IMR-90 (cell line): ENCODE measurements at regions not wholly inside any gene's neighbourhood (a gene's known extent, or its start where the extent isn't known, plus 50 kb on each side); places are given as distances from the start of the nearest gene placed in this dataset.

Experiments
- ATAC-seq: fragments of 200-7000 bp; cut with Tn5 transposase; 2 replicates; pipeline ENCODE4 v1.9.1; 2020; ENCODE audit warnings: low read depth, mild to moderate bottlenecking, moderate library complexity
- BruUV-seq: library from RNA; stranded (reverse); fragments of 400-500 nt; replicated peaks from 2 replicates; lab custom pipeline; 2021; lab: Mats Ljungman, UMichigan
- CTCF ChIA-PET: fragments of 300-600 bp; formaldehyde crosslinking; extraction: SDS; loops from one replicate; lab custom pipeline; 2021; ENCODE audit warnings: antibody characterized with exemption; lab: Yijun Ruan, JAX
- POLR2A ChIA-PET: fragments of 300-600 bp; sonication (Branson Sonifier 250); formaldehyde crosslinking; loops from one replicate; lab custom pipeline; 2022; ENCODE audit warnings: antibody characterized with exemption; ENCODE audit not compliant: unreplicated experiment; lab: Charles Lee
- DNase-seq: peaks from one replicate; pipeline ENCODE4 v3.0.0; 2013
- H2AFZ ChIP-seq: replicated peaks from 2 replicates; pipeline ENCODE3; 2013; ENCODE audit warnings: low read length, mild to moderate bottlenecking; ENCODE audit not compliant: poor library complexity
- H2AK5ac ChIP-seq: 2 replicates; pipeline ENCODE4 v1.6.1; 2013; ENCODE audit warnings: low read depth, low read length, inconsistent platforms
- H2AK9ac ChIP-seq: replicated peaks from 2 replicates; pipeline ENCODE3; 2013; ENCODE audit warnings: mild to moderate bottlenecking, low read depth, low read length, moderate library complexity; ENCODE audit not compliant: poor library complexity
- H2BK120ac ChIP-seq: 2 replicates; pipeline ENCODE4 v1.6.1; 2013; ENCODE audit warnings: low read depth, low read length, inconsistent platforms
- H2BK15ac ChIP-seq: 3 replicates; pipeline ENCODE4 v1.6.1; 2013; ENCODE audit warnings: low read depth, low read length, inconsistent platforms
- H2BK20ac ChIP-seq: 2 replicates; pipeline ENCODE4 v1.6.1; 2013; ENCODE audit warnings: low read depth, mild to moderate bottlenecking, inconsistent platforms, low read length, moderate library complexity
- H2BK5ac ChIP-seq: 2 replicates; pipeline ENCODE4 v1.6.1; 2013; ENCODE audit warnings: mild to moderate bottlenecking, low read depth, low read length, inconsistent platforms; ENCODE audit not compliant: poor library complexity, severe bottlenecking
- H3K14ac ChIP-seq: replicated peaks from 2 replicates; pipeline ENCODE4 v1.6.1; 2013; ENCODE audit warnings: low read depth, low read length, inconsistent platforms
- H3K18ac ChIP-seq: 2 replicates; pipeline ENCODE4 v1.6.1; 2013; ENCODE audit warnings: low read depth, low read length, control low read depth
- H3K23ac ChIP-seq: 2 replicates; pipeline ENCODE4 v1.6.1; 2013; ENCODE audit warnings: low read depth, low read length, inconsistent platforms
- H3K27ac ChIP-seq: 2 replicates; pipeline ENCODE4 v1.5.1; 2013; ENCODE audit warnings: mild to moderate bottlenecking, control low read depth, low read length; ENCODE audit not compliant: insufficient read depth
- H3K27me3 ChIP-seq: 2 replicates; pipeline ENCODE4 v1.6.1; 2013; ENCODE audit warnings: low read length; ENCODE audit not compliant: control insufficient read depth, insufficient read depth
- H3K36me3 ChIP-seq: 2 replicates; pipeline ENCODE4 v1.6.1; 2013; ENCODE audit warnings: low read length, mixed read lengths; ENCODE audit not compliant: control insufficient read depth, insufficient read depth
- H3K4ac ChIP-seq: 2 replicates; pipeline ENCODE4 v1.6.1; 2013; ENCODE audit warnings: low read depth, low read length, inconsistent platforms
- H3K4me1 ChIP-seq: 2 replicates; pipeline ENCODE4 v1.6.1; 2013; ENCODE audit warnings: low read length, mixed read lengths; ENCODE audit not compliant: control insufficient read depth, insufficient read depth
- H3K4me2 ChIP-seq: 2 replicates; pipeline ENCODE4 v1.6.1; 2013; ENCODE audit warnings: low read depth, mild to moderate bottlenecking, control low read depth, low read length, moderate library complexity
- H3K4me3 ChIP-seq: 2 replicates; pipeline ENCODE4 v1.5.1; 2013; ENCODE audit warnings: low read depth, mild to moderate bottlenecking, control low read depth, low read length, moderate library complexity; ENCODE audit not compliant: insufficient read depth
- H3K56ac ChIP-seq: 2 replicates; pipeline ENCODE4 v1.6.1; 2013; ENCODE audit warnings: low read length, inconsistent platforms; ENCODE audit not compliant: insufficient read depth; ENCODE audit errors: extremely low read depth
- H3K79me1 ChIP-seq, 2 experiments: 2 replicates each; pipeline ENCODE4 v1.6.1; 2013; ENCODE audit warnings: low read length in 2 of 2, inconsistent platforms in 1 of 2, low read depth in 1 of 2
- H3K9ac ChIP-seq: 2 replicates; pipeline ENCODE4 v1.6.1; 2013; ENCODE audit warnings: low read depth, low read length, control low read depth
- H3K9me1 ChIP-seq: 2 replicates; pipeline ENCODE4 v1.6.1; 2013; ENCODE audit warnings: low read length, inconsistent platforms; ENCODE audit not compliant: insufficient read depth
- H3K9me3 ChIP-seq: 2 replicates; pipeline ENCODE4 v1.6.1; 2013; ENCODE audit warnings: low read length; ENCODE audit not compliant: control insufficient read depth, insufficient read depth
- H4K20me1 ChIP-seq: 2 replicates; pipeline ENCODE4 v1.6.1; 2013; ENCODE audit warnings: low read length, inconsistent platforms; ENCODE audit not compliant: insufficient read depth
- H4K5ac ChIP-seq: 2 replicates; pipeline ENCODE4 v1.6.1; 2013; ENCODE audit warnings: mild to moderate bottlenecking, low read depth, low read length, control low read depth
- H4K8ac ChIP-seq, 2 experiments: 2 replicates each; pipeline ENCODE4 v1.6.1; 2013; ENCODE audit warnings: low read depth in 2 of 2, low read length in 2 of 2, control low read depth in 1 of 2, inconsistent platforms in 1 of 2
- H4K91ac ChIP-seq: 2 replicates; pipeline ENCODE4 v1.6.1; 2013; ENCODE audit warnings: low read depth, low read length, inconsistent platforms; ENCODE audit not compliant: insufficient read depth
- CEBPB ChIP-seq: IDR thresholded peaks from 2 replicates; pipeline ENCODE4 v1.6.1; 2012; ENCODE audit warnings: low read depth, low read length, improper control_type of control experiment
- CHD1 ChIP-seq: IDR thresholded peaks from 2 replicates; pipeline ENCODE4 v1.6.1; 2012; ENCODE audit warnings: low read depth, low read length, improper control_type of control experiment
- CTCF ChIP-seq: conservative IDR thresholded peaks from 2 replicates; pipeline ENCODE4 v1.5.1; 2012; ENCODE audit warnings: mild to moderate bottlenecking, low read depth, low read length, improper control_type of control experiment
- ELK1 ChIP-seq: fragments of 150-350 bp; IDR thresholded peaks from 2 replicates; pipeline ENCODE4 v1.6.1; 2016; ENCODE audit warnings: low read depth, mild to moderate bottlenecking, low read length, moderate library complexity, borderline replicate concordance
- MAZ ChIP-seq: IDR thresholded peaks from 2 replicates; pipeline ENCODE4 v1.6.1; 2012; ENCODE audit warnings: low read depth, mild to moderate bottlenecking, low read length, improper control_type of control experiment, moderate library complexity, borderline replicate concordance
- MXI1 ChIP-seq: IDR thresholded peaks from 2 replicates; pipeline ENCODE4 v1.6.1; 2012; ENCODE audit warnings: low read depth, mild to moderate bottlenecking, low read length, moderate library complexity, borderline replicate concordance
- NFE2L2 ChIP-seq: fragments of 150-350 bp; IDR thresholded peaks from 2 replicates; pipeline ENCODE4 v1.6.1; 2016; ENCODE audit warnings: low read depth, mild to moderate bottlenecking, low read length
- POLR2A ChIP-seq: IDR thresholded peaks from 2 replicates; pipeline ENCODE4 v1.6.1; 2012; ENCODE audit warnings: mild to moderate bottlenecking, low read depth, low read length
- RAD21 ChIP-seq: IDR thresholded peaks from 2 replicates; pipeline ENCODE4 v1.6.1; 2012; ENCODE audit warnings: low read length, improper control_type of control experiment
- RFX5 ChIP-seq: IDR thresholded peaks from 2 replicates; pipeline ENCODE4 v1.8.0; 2012; ENCODE audit warnings: low read depth, mild to moderate bottlenecking, low read length, moderate library complexity
- SMC3 ChIP-seq: fragments of 150-350 bp; IDR thresholded peaks from 2 replicates; pipeline ENCODE4 v1.6.1; 2016; ENCODE audit warnings: low read depth, mild to moderate bottlenecking, antibody characterized with exemption, low read length, moderate library complexity
- USF2 ChIP-seq: fragments of 150-350 bp; IDR thresholded peaks from 2 replicates; pipeline ENCODE4 v1.6.1; 2017; ENCODE audit warnings: mild to moderate bottlenecking, antibody characterized with exemption, low read length, low read depth
- WGBS, 2 experiments: methylation state at CpG; one replicate each; pipeline versions ENCODE4 v1.1.5 to v1.1.7; 2013; ENCODE audit warnings: missing lambda C conversion rate in 2 of 2; ENCODE audit not compliant: insufficient read length in 1 of 2; ENCODE audit errors: extremely low coverage in 2 of 2; 5-methylcytosine and 5-hydroxymethylcytosine counted together
- dilution Hi-C: fragments of 300-500 bp; cut with HindIII; formaldehyde crosslinking; loops from one replicate; pipeline ENCODE4 v1.14.3; 2018; ENCODE audit warnings: low sequenced_read_pairs; ENCODE audit not compliant: unreplicated experiment
- in situ Hi-C: fragments of 300-500 bp; cut with MboI; formaldehyde crosslinking; loops from 3 replicates; pipeline ENCODE4 v1.14.3; 2019; ENCODE audit warnings: low sequenced_read_pairs, inconsistent platforms, mixed read lengths
- intact Hi-C: fragments of 100-400 bp; cut with micrococcal nuclease; formaldehyde crosslinking; loops from 2 replicates; pipeline ENCODE4 v1.10.0; 2022

- Histone ChIP-seq H3K36me3 (no peaks in the 10 kb centered on the region), H3K4ac (no peak overlapping the region), H3K18ac (no peak overlapping the region), H2AK5ac (no peak overlapping the region), H2BK20ac (no peak overlapping the region), H3K14ac (no peak overlapping the region), H3K4me3 (peak overlapping the region; percentile 65), H4K5ac (no peak overlapping the region), H3K27ac (no peak overlapping the region), H3K4me1 (no peaks in the 10 kb centered on the region), H3K9me1 (no peaks in the 10 kb centered on the region), H2BK15ac (no peak overlapping the region), H2BK120ac (no peak overlapping the region), H2AK9ac (no peak overlapping the region), H3K27me3 (no peaks in the 10 kb centered on the region), H3K23ac (no peak overlapping the region), H4K20me1 (no peaks in the 10 kb centered on the region), H2AFZ (peak overlapping the region; percentile 73), H3K4me2 (peak overlapping the region; percentile 86), H4K91ac (no peak overlapping the region), H3K9ac (no peak overlapping the region), H4K8ac (no peak overlapping the region), H3K79me1 (no peaks in the 10 kb centered on the region), H2BK5ac (no peak overlapping the region), H3K56ac (no peak overlapping the region), H3K9me3 (no peaks in the 10 kb centered on the region)
- ATAC-seq: peak; percentile 82
- BruUV-seq: no TSS peak
- DNase-seq: peak; percentile 85
- dilution Hi-C loops (no loop called here), in situ Hi-C loops (no loop called here), intact Hi-C loops (no loop called here)
- ChIA-PET POLR2A (no interaction called here), CTCF (interaction anchor here (0.6 kb wide), 1 partner anchor 269 kb away, joined by 6 read pairs; no protein-coding TSS in a partner anchor)
- 48% methylated on average over 7 of the region's 17 CpGs; no CpG with 5 or more reads in 1 of the 2 experiments for WGBS, 2 experiments
- TF ChIP-seq POLR2A (no peak), CTCF (peak; percentile 69), ELK1 (no peak), MXI1 (no peak), MAZ (peak; percentile 99), CHD1 (no peak), NFE2L2 (no peak), RFX5 (no peak), USF2 (no peak), CEBPB (no peak), RAD21 (peak; percentile 74), SMC3 (peak; percentile 31)
Measured at GRCh38 chrX:131704136-131704695, 160.3 kb downstream of the OR13H1 start.
